Activated CD4-positive, alpha-beta T cell treated with anti-CD3 and anti-CD28 coated beads, Interleukin-2, amount 50 U/mL, for 24 hours (primary cell): ENCODE measurements at regions not wholly inside any gene's neighbourhood (a gene's known extent, or its start where the extent isn't known, plus 50 kb on each side); places are given as distances from the start of the nearest gene placed in this dataset.

Experiments
- DNase-seq, 2 donors: peaks; one replicate each; pipeline ENCODE4 v3.0.0-alpha.2; 2020; ENCODE audit warnings: low read depth in 1 of 2, low spot score in 1 of 2

DNA sequence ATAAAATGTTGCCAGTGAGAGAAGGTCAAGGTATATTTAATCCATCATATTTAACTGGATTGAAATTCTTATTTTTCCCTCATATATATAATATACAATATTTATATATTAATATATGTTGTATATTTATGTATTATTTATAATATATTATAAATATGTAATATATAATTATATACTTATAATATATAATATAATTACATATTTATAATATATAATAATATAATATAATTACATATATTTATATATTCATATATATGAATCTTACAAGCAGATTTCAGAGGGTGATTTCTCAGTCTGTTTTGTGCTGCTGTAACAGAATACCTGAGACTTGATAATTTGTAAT is 52.7 kb upstream of the TLE3 start:
- DNase-seq, result no peak

DNA sequence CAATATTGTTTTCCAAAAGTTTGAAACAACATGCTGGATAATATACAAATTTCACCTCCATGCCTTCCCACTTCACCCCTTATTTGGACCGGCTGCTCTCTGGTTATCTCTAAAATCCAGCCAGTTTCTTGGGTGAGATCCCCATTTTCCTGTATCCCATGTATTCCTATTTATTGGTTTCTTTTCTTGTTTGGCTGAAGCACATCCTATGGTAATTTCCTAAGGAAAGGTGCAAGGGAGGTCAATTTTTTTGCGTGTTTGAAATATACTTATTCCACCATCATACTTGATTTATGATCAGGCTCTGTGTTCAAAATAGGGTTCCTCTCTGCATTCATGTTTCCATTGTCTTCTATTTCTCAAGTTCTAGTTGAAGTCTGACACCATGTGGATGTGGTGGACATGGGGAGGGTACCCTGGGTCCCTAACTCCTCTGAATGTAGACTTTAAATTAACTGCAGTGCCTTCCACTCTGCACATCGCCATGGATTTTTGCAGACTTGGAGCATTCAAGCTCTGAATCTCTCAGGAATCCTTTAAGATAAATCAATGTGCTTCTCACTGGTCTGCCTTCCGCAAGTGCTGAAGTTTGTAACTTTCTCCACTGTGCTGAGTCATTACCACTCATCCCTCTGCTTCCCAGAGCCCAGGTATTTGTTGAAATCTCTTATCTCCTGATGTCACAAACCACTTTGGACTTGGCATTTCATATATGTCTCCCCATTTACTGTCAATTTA is 52.1 kb upstream of the TLE3 start:
- no peak for DNase-seq

DNA sequence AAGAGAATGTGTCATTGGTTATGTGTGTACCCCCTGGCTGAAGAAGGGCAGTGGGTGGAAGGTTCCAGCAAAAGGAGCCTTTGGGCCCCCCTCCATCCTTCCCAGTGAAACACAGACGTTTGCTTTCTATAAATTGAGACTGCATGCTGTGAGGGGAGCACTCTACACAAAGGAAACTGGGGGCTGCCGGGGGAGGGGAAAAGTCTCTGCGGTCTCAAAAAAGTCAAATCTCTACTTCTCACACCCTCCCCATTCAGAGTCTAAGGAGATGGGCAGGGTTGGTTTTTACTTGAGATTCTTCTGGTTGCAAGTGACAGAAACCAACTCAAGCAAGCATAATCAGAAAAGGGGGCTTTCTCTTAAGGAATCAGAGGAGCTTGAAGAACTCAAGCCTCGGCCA is 50.1 kb upstream of the TLE3 start:
- no peak for DNase-seq
